ENCODE measurements at regions not wholly inside any gene's neighbourhood (a gene's known extent, or its start where the extent isn't known, plus 50 kb on each side); places are given as distances from the start of the nearest gene placed in this dataset.
A peak's percentile ranks its signal among the peaks of the same experiment; 100 is the strongest.

DNA sequence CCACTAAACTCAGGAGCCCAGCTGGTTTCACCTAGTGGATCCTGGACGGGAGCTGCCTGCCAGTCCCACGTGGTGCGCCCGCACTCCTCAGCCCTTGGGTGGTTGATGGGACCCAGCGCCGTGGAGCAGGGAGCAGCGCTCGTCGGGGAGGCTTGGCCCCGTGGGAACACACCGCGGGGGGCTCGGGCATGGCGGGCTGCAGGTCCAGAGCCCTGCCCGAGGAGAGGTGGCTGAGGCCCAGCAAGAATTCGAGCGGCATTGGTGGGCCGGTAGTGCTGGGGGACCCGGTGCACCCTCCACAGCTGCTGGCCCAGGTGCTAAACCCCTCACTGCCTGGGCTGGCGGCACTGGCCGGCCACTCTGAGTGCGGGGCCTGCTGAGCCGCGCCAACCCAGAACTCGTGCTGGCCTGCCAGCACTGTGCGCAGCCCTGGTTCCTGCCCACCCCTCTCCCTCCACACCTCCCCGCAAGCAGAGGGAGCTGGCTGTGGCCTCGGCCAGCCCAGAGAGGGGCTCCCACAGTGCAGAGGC lies 137.3 kb downstream of the TRIB2 start:
- TF ChIP-seq, protein P1, sequence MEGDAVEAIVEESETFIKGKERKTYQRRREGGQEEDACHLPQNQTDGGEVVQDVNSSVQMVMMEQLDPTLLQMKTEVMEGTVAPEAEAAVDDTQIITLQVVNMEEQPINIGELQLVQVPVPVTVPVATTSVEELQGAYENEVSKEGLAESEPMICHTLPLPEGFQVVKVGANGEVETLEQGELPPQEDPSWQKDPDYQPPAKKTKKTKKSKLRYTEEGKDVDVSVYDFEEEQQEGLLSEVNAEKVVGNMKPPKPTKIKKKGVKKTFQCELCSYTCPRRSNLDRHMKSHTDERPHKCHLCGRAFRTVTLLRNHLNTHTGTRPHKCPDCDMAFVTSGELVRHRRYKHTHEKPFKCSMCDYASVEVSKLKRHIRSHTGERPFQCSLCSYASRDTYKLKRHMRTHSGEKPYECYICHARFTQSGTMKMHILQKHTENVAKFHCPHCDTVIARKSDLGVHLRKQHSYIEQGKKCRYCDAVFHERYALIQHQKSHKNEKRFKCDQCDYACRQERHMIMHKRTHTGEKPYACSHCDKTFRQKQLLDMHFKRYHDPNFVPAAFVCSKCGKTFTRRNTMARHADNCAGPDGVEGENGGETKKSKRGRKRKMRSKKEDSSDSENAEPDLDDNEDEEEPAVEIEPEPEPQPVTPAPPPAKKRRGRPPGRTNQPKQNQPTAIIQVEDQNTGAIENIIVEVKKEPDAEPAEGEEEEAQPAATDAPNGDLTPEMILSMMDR (IDR thresholded peaks at IDR 0.05; ENCODE audit: insufficient read depth, low read depth, low read length, missing control alignments) = no peak
- no peak for DNase-seq (ENCODE audit: low read depth)
- no peak overlapping the region for H3K4me3 ChIP-seq (ENCODE audit: low read depth, low read length)

DNA sequence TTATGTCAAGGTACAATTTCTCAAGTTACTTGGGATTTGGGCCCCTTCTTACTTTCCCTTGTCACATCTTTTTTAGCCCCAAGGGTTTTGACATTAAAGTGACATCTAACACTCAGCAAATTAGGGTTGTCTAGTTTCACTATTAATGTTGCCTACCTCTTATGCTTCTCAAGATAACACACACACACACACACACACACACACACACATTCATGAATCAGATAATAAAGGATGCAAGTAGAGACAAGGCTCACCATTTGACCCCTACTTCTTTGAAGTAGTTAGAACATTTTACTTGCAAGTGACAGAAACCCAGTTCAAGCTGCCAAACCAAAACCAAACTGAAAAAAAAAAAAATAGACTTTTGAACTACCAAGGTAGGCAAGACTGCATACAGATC lies 138.8 kb downstream of the TRIB2 start:
- DNase-seq (ENCODE audit: low read depth) = no peak
- no peak overlapping the region for H3K4me3 ChIP-seq (ENCODE audit: low read depth, low read length)
- TF ChIP-seq, protein P1 (IDR thresholded peaks at IDR 0.05; ENCODE audit: insufficient read depth, low read depth, low read length, missing control alignments) = no peak

DNA sequence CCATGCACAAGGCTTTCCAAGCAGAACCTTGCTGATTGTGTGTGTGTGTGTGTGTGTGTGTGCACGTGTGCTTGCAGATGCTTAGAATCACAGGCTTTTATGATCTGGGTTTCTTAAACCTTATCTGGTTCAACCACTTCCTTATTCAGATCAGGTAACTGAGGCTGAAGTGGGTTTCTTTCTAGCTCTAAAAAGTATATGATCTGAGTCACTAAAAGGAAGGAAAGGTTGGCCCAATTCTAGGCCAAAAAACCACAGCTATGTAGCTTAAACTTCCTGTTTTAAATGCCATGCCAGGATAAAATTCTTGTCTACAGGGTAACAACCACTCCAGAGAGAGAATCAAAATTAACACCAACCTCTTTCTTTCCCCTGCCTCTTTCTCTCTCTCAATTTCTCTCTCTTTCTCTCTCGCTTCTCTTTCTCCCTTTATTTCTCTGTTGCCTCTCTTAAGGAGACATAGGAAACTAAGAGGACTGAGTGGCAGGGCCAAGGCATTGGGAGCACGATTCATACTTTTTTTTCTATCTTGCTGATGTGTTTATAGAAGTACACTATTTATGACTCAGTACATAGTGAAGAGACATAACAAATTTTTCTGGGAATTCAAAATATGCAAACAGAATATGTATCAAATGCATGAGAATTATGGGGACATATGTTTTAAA lies 140.3 kb downstream of the TRIB2 start:
- TF ChIP-seq, protein P1 (IDR thresholded peaks at IDR 0.05; ENCODE audit: insufficient read depth, low read depth, low read length, missing control alignments) = no peak
- DNase-seq (ENCODE audit: low read depth) = peak; percentile 34
- no peak overlapping the region for H3K4me3 ChIP-seq (ENCODE audit: low read depth, low read length)

DNA sequence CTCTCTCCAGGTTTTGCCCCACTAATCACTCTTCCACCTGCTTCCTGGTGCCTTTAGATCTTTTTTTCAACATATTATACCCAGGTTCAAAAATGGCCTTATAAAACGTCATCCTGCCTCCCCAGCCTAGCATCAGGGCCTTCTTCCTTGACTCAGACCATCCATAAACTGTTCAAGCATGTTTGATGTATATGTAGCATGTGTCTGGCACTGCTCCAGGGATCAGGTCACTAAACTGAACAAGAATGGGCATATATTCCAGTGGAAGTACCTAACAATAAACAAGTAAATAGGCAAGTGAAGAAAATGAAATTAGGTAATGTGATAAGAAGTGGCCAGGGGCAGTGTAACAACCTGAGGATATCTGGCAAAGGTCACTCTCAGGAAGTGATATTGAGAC lies 141.2 kb downstream of the TRIB2 start:
- TF ChIP-seq, protein P1 (IDR thresholded peaks at IDR 0.05; ENCODE audit: insufficient read depth, low read depth, low read length, missing control alignments) = no peak
- DNase-seq (ENCODE audit: low read depth) = no peak
- no peak overlapping the region for H3K4me3 ChIP-seq (ENCODE audit: low read depth, low read length)

DNA sequence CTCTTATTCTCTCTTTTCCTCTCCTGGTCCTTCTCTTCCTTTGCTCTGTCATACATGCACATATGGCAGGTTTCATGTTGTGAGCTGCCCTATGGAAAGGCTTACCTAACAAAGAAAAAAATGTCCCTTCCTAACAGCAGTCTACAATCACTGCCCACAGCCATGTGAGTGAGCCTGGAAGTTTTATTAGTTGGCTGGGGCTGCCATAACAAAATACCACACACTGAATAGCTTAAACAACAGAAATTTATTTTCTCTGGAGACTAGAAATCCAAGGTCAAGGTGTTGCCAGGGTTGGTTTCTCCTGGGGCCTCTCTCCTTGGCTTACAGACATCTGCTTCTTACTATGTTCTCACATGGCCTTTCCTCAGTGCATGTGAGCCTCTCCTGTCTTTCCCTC lies 142.1 kb downstream of the TRIB2 start:
- no peak for DNase-seq (ENCODE audit: low read depth)
- H3K4me3 ChIP-seq (ENCODE audit: low read depth, low read length) = no peak overlapping the region
- TF ChIP-seq, protein P1 (IDR thresholded peaks at IDR 0.05; ENCODE audit: insufficient read depth, low read depth, low read length, missing control alignments) = no peak

DNA sequence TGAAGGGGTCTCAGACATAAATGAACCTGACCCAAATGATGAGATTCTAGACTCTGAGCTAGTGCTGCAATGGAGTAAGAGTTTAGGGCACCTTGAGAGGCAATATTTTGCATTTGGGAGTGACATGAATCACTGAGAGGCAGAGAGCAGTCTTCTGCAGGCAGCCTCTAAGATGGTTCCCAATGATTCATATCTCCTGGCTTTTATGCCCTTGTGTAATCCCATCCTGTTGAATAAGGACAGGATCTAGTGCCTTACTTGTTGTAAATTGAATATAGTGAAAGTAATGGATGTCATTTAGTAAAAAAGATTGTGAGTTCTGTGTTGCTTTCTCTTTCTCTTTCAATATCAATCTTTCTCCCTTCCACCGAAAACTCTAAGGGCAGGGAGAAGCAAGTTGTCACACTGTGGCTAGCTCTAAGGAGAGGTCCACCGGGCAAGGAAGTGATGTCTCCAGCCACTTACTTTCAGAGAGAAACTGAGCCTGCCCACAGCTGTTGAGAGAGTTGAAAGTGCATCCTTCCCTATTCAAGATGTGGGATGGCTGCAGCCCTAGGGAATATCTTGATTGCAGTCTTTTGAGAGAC lies 144.7 kb downstream of the TRIB2 start:
- DNase-seq (ENCODE audit: low read depth) = no peak
- no peak overlapping the region for H3K4me3 ChIP-seq (ENCODE audit: low read depth, low read length)
- TF ChIP-seq, protein P1 (IDR thresholded peaks at IDR 0.05; ENCODE audit: insufficient read depth, low read depth, low read length, missing control alignments) = no peak
